ENCODE measurements at regions not wholly inside any gene's neighbourhood (a gene's known extent, or its start where the extent isn't known, plus 50 kb on each side); places are given as distances from the start of the nearest gene placed in this dataset.

GRCh38 chr2:66070721-66071602 is 364.0 kb upstream of the MEIS1 start:
- in situ Hi-C loops (cut with HindIII; ENCODE audit: low sequenced_read_pairs): no loop called here
- DNase-seq (ENCODE audit: low spot score): no peak

DNA sequence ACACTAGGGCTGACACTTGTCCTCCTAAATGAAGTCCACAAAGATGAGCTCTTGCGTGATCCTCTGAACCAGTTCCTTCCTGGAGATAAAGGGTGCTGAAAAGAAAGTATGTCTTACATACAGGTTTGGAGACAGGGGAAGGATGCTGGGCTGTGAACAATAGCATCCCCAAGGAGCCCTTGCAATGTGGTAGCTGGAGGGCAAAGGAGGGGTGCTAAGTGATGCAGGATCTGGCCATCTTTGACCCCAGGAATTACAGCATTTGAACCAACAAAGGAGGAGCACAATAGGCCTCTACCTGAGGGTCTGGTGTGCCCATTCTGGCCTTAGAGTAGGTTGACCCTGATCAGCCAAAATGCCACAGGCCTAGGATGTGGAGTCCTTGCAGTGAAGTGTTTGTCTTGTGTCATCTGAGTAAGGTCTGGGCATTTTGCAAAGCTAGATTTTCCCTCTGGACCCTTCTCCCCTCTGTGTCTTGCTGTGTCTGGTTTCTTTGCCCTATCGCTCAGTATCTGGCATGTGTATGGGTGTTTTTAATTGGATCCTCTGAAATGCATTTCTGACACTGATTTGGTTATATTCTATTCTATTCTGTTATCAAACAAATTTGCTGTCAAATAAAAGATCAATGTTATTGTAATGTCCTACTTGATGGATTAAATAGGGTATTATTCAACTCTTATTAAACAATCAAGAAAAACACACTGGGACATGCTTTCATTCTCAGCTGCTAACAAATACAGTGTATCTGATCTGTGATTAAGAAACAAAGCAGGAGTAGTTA is 364.8 kb upstream of the MEIS1 start:
- DNase-seq (ENCODE audit: low spot score): no peak

DNA sequence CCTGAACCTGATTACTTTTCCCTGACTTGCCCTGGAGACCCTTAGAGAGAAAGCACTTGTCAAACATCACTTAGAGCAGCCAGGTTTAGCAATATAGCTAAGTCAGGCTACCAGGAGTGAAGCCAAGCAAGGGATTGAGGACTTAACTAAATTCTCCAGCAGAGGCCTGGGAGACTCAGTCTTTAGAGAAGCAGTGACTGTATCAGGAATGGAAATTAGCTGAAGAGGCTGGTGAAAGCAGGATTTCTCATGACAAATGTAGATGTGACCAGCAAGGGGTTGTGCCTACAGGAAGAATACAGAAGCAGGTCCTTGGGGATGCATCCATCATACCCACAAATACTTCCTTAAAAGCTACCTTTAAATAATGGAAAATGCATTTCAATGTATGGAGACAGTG is 368.9 kb upstream of the MEIS1 start:
- DNase-seq (ENCODE audit: low spot score): no peak
- in situ Hi-C loops (cut with HindIII; ENCODE audit: low sequenced_read_pairs): no loop called here

More for the DNA sequence above, 364.8 kb upstream of the MEIS1 start:
- in situ Hi-C loops (cut with HindIII; ENCODE audit: low sequenced_read_pairs): no loop called here

DNA sequence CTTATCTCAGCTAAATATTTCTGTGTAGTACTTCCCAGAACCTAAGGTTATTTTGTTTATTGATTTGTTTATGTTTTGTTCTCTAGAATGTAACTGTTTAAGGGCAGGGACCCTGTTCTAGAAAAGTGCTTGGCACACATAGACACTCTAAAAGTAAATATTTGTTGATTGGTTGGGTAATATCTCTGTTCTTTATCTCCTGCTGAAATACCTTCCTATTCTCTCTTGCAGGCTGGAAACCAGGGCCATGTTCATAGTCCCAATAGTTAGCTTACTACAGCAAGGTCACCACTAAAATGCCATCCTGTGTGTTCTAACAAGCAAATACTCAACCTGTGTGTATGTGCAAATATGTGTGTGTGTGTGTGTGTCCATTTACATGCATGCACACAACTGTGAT is 375.6 kb upstream of the MEIS1 start:
- DNase-seq (ENCODE audit: low spot score): no peak
- in situ Hi-C loops (cut with HindIII; ENCODE audit: low sequenced_read_pairs): no loop called here

- in situ Hi-C loops (cut with HindIII; ENCODE audit: low sequenced_read_pairs): no loop called here
- DNase-seq (ENCODE audit: low spot score): no peak
Observed at GRCh38 chr2:66058675-66059074, 376.2 kb upstream of the MEIS1 start.

GRCh38 chr2:66057844-66058243 is 377.1 kb upstream of the MEIS1 start:
- in situ Hi-C loops (cut with HindIII; ENCODE audit: low sequenced_read_pairs): no loop called here
- no peak for DNase-seq (ENCODE audit: low spot score)

GRCh38 chr2:66050392-66050791 is 384.5 kb upstream of the MEIS1 start:
- DNase-seq (ENCODE audit: low spot score): no peak
- in situ Hi-C loops (cut with HindIII; ENCODE audit: low sequenced_read_pairs): no loop called here

- in situ Hi-C loops (cut with HindIII; ENCODE audit: low sequenced_read_pairs): no loop called here
Observed at GRCh38 chr2:66048667-66049066, 386.3 kb upstream of the MEIS1 start.

GRCh38 chr2:66041902-66042657 is 392.8 kb upstream of the MEIS1 start:
- in situ Hi-C loops (cut with HindIII; ENCODE audit: low sequenced_read_pairs): no loop called here
- no peak for DNase-seq (ENCODE audit: low spot score)

More at GRCh38 chr2:66048667-66049066, 386.3 kb upstream of the MEIS1 start:
- DNase-seq (ENCODE audit: low spot score): no peak

DNA sequence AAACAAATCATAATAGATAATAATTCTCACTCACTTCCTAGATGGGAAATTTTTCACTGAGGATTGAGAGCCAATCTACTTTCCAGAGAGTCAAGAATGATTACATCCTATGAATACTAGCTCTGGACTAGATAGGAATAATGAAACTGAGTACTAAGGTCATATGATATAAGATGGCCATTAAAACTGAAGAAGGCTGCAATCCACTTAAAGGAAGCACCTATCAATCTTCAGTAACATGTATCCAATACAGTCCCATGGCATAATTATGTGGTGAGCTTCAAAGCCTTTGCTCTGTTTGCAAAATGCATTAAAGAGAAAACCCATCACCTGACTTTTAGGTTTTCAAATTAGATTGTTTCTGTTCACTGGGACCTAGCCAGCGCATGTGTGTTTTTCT is 398.0 kb upstream of the MEIS1 start:
- in situ Hi-C loops (cut with HindIII; ENCODE audit: low sequenced_read_pairs): no loop called here
- no peak for DNase-seq (ENCODE audit: low spot score)

- in situ Hi-C loops (cut with HindIII; ENCODE audit: low sequenced_read_pairs): no loop called here
- no peak for DNase-seq (ENCODE audit: low spot score)
Observed at GRCh38 chr2:66034467-66034866, 400.5 kb upstream of the MEIS1 start.

GRCh38 chr2:66032226-66032775 is 402.6 kb upstream of the MEIS1 start:
- in situ Hi-C loops (cut with HindIII; ENCODE audit: low sequenced_read_pairs): no loop called here
- no peak for DNase-seq (ENCODE audit: low spot score)

- in situ Hi-C loops (cut with HindIII; ENCODE audit: low sequenced_read_pairs): no loop called here
- no peak for DNase-seq (ENCODE audit: low spot score)
Observed at GRCh38 chr2:66031236-66031635, 403.7 kb upstream of the MEIS1 start.

DNA sequence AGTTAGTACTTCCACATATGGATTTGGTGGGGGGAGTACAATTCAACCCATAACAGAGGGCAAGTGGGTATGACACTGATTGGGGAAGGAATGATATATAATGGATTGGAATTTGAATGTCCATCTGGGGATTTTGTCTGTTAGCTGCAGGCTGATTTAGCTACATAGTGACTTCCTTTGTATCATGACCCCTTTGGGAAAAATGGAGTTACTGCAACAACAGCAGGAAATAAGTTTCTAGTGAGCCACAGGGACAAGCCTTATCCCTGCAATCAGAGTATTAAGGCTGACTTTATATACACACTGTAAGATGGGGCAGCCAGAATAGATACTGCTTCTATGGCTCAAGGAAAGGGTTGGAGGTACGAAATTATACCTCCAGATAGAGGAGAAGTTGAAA is 404.4 kb upstream of the MEIS1 start:
- in situ Hi-C loops (cut with HindIII; ENCODE audit: low sequenced_read_pairs): no loop called here
- no peak for DNase-seq (ENCODE audit: low spot score)

DNA sequence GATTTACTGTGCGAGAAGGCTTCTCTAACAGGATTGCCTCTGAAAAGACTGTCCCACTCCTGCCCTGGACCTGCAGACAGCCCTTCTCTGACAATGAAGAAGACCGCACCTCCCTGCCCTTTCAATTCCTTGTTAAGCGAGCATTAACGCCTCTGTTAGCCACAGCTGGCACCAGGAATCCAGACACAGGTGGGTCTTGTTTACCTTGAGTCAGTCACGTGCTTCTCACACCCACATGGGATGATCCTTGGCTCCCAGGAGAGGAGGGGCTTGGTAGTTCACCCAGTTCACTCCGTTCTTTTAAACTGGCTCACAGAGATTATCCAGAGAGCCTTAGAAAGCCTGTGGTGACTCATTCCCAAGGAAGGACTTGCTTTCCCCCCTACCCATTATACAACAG is 410.5 kb upstream of the MEIS1 start:
- in situ Hi-C loops (cut with HindIII; ENCODE audit: low sequenced_read_pairs): no loop called here
- no peak for DNase-seq (ENCODE audit: low spot score)

DNA sequence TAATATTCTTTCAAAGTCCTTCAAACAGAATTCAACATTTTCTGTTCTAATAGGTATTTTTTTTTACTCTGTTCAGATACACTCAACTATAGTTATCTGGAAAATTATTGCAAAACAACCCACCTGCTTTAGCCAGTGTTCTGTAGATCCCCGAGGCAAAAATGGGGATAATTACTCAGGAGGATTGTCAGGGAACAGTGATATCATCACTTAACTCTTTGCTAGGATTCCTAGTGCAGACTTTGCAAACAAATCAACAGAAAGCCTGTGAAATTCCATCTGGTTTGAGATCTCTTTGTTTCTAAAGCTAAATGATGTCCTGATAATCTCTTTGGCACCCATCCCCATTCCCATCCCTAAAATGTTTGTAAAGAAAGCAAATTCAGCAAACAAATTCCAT is 413.6 kb upstream of the MEIS1 start:
- DNase-seq (ENCODE audit: low spot score): no peak
- in situ Hi-C loops (cut with HindIII; ENCODE audit: low sequenced_read_pairs): no loop called here

- in situ Hi-C loops (cut with HindIII; ENCODE audit: low sequenced_read_pairs): no loop called here
- DNase-seq (ENCODE audit: low spot score): no peak
Observed at GRCh38 chr2:66017763-66018162, 417.2 kb upstream of the MEIS1 start.

DNA sequence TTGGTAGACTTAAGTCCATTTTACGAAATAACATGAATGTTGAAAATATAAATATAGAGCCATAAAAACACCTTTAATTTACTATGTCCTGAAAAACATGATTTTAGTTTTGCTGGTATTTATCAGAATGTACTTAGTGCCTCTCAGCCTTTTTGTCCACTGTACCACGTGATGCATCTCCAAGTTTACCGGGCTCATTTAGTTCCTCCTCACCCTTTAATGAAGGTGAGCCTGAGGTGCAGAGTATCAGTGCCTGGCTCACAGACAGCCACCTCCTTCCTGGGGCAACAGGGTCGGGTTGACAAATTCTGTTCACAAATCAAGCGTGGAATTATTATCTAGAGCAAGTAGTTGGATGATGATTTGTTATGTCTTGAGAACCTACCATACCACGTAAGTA is 420.5 kb upstream of the MEIS1 start:
- no peak for DNase-seq (ENCODE audit: low spot score)
- in situ Hi-C loops (cut with HindIII; ENCODE audit: low sequenced_read_pairs): no loop called here

DNA sequence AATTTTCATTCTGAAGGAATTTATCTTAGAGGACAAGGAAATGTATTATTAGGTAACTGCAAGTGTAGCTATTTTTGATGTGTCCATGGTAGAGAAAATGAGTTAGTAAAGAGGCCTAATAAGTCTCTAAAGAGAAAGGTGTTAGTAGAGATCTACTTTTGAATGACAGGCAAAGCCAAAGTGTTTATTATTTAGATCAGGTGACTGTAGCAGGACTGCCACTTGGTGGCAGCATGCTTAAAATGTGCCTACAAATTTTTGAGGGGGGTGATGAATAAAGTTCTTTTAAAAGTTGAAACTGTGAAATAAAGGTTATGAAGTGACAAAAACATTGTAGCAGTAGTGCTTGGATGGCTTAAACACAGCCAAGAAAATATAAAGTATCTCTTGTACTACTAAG is 421.5 kb upstream of the MEIS1 start:
- in situ Hi-C loops (cut with HindIII; ENCODE audit: low sequenced_read_pairs): no loop called here
- no peak for DNase-seq (ENCODE audit: low spot score)

GRCh38 chr2:66003931-66004330 is 431.0 kb upstream of the MEIS1 start:
- in situ Hi-C loops (cut with HindIII; ENCODE audit: low sequenced_read_pairs): no loop called here

More at GRCh38 chr2:66003931-66004330, 431.0 kb upstream of the MEIS1 start:
- DNase-seq (ENCODE audit: low spot score): no peak
